ENCODE measurements at regions not wholly inside any gene's neighbourhood (a gene's known extent, or its start where the extent isn't known, plus 50 kb on each side); places are given as distances from the start of the nearest gene placed in this dataset.

GRCh38 chr1:221878134-221878533 is 136.2 kb upstream of the DUSP10 start:
- Histone ChIP-seq H3K9ac (ENCODE audit: low read length) (no peak overlapping the region), H2AFZ (ENCODE audit: low read depth, low read length) (no peak overlapping the region), H3K27me3 (ENCODE audit: insufficient read depth, low read length) (no peaks in the 10 kb centered on the region), H3K9me3 (ENCODE audit: insufficient read depth, low read depth, low read length) (no peaks in the 10 kb centered on the region), H4K20me1 (ENCODE audit: insufficient read depth, low read length) (no peaks in the 10 kb centered on the region), H3K4me3 (ENCODE audit: insufficient read depth, low read depth, low read length) (no peak overlapping the region), H3K79me2 (ENCODE audit: insufficient read depth, low read length) (no peaks in the 10 kb centered on the region), H3K4me2 (ENCODE audit: low read length) (no peak overlapping the region), H3K4me1 (ENCODE audit: insufficient read depth, low read length) (peaks cover 13% of the 10 kb centered on the region), H3K27ac (ENCODE audit: low read depth, low read length) (no peak overlapping the region), H3K36me3 (ENCODE audit: insufficient read depth, low read length) (no peaks in the 10 kb centered on the region)
- Mint-ChIP-seq H3K4me1 (ENCODE audit: low read depth, unreplicated experiment) (peaks cover 30% of the 10 kb centered on the region), H3K27ac (ENCODE audit: unreplicated experiment) (no peak overlapping the region), H3K27me3 (ENCODE audit: low read depth, unreplicated experiment) (no peaks in the 10 kb centered on the region), H3K36me3 (ENCODE audit: low read depth, unreplicated experiment) (no peaks in the 10 kb centered on the region), H3K9me3 (ENCODE audit: unreplicated experiment) (no peaks in the 10 kb centered on the region), H3K4me3 (ENCODE audit: unreplicated experiment) (no peak overlapping the region)
- TF ChIP-seq CTCF (IDR thresholded peaks at IDR 0.05; ENCODE audit: insufficient read depth, low read depth, low read length) (no peak), EZH2 (IDR thresholded peaks at IDR 0.05; ENCODE audit: insufficient read depth, low read length) (no peak)
- DNase-seq (ENCODE audit: low read depth) (peak; percentile 12), FAIRE-seq (no peak)

DNA sequence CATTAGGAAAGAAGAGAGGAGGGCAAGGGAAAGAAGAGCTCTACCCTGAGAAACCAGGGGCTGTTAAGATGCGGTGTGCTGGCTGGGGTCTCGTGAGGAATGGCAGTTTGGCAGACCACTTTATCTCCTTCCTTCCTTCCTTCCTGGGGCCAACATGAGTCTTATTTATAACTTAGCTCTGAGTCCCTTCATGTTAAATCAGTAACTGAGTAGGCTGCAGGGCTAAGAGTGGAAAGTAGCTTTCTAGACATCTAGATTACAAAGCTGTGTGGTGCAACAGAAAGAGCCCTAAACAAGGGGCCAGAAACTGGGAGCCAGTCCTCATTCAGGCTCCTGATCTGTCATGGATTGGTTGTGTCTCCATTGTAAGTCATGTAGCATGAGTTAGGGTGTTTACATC is 135.4 kb upstream of the DUSP10 start:
- no peak overlapping the region for H3K4me2 ChIP-seq (ENCODE audit: low read length)
- TF ChIP-seq EZH2 (IDR thresholded peaks at IDR 0.05; ENCODE audit: insufficient read depth, low read length) (no peak), CTCF (IDR thresholded peaks at IDR 0.05; ENCODE audit: insufficient read depth, low read depth, low read length) (no peak)
- H4K20me1 ChIP-seq (ENCODE audit: insufficient read depth, low read length), result no peaks in the 10 kb centered on the region
- no peak overlapping the region for H3K27ac ChIP-seq (ENCODE audit: low read depth, low read length)
- no peaks in the 10 kb centered on the region for H3K9me3 ChIP-seq (ENCODE audit: insufficient read depth, low read depth, low read length)
- no peak overlapping the region for H3K4me3 Mint-ChIP-seq (ENCODE audit: unreplicated experiment)
- no peak overlapping the region for H2AFZ ChIP-seq (ENCODE audit: low read depth, low read length)
- no peak overlapping the region for H3K4me3 ChIP-seq (ENCODE audit: insufficient read depth, low read depth, low read length)
- H3K27me3 Mint-ChIP-seq (ENCODE audit: low read depth, unreplicated experiment), result no peaks in the 10 kb centered on the region
- no peak overlapping the region for H3K27ac Mint-ChIP-seq (ENCODE audit: unreplicated experiment)
- H3K36me3 ChIP-seq (ENCODE audit: insufficient read depth, low read length), result no peaks in the 10 kb centered on the region
- H3K4me1 Mint-ChIP-seq (ENCODE audit: low read depth, unreplicated experiment), result peaks cover 30% of the 10 kb centered on the region
- no peaks in the 10 kb centered on the region for H3K27me3 ChIP-seq (ENCODE audit: insufficient read depth, low read length)
- peaks cover 13% of the 10 kb centered on the region for H3K4me1 ChIP-seq (ENCODE audit: insufficient read depth, low read length)
- FAIRE-seq, result no peak
- no peak overlapping the region for H3K9ac ChIP-seq (ENCODE audit: low read length)
- H3K36me3 Mint-ChIP-seq (ENCODE audit: low read depth, unreplicated experiment), result no peaks in the 10 kb centered on the region
- no peak for DNase-seq (ENCODE audit: low read depth)
- H3K79me2 ChIP-seq (ENCODE audit: insufficient read depth, low read length), result no peaks in the 10 kb centered on the region
- H3K9me3 Mint-ChIP-seq (ENCODE audit: unreplicated experiment), result no peaks in the 10 kb centered on the region

- TF ChIP-seq EZH2 (IDR thresholded peaks at IDR 0.05; ENCODE audit: insufficient read depth, low read length) (no peak), CTCF (IDR thresholded peaks at IDR 0.05; ENCODE audit: insufficient read depth, low read depth, low read length) (no peak)
- H3K36me3 ChIP-seq (ENCODE audit: insufficient read depth, low read length), result no peaks in the 10 kb centered on the region
- Mint-ChIP-seq H3K4me1 (ENCODE audit: low read depth, unreplicated experiment) (peaks cover 30% of the 10 kb centered on the region), H3K27ac (ENCODE audit: unreplicated experiment) (no peak overlapping the region), H3K27me3 (ENCODE audit: low read depth, unreplicated experiment) (no peaks in the 10 kb centered on the region), H3K9me3 (ENCODE audit: unreplicated experiment) (no peaks in the 10 kb centered on the region), H3K36me3 (ENCODE audit: low read depth, unreplicated experiment) (no peaks in the 10 kb centered on the region), H3K4me3 (ENCODE audit: unreplicated experiment) (no peak overlapping the region)
- H3K79me2 ChIP-seq (ENCODE audit: insufficient read depth, low read length), result no peaks in the 10 kb centered on the region
- no peak overlapping the region for H2AFZ ChIP-seq (ENCODE audit: low read depth, low read length)
- H3K4me2 ChIP-seq (ENCODE audit: low read length), result peak overlapping the region; percentile 49
- FAIRE-seq (no peak), DNase-seq (ENCODE audit: low read depth) (no peak)
- peak overlapping the region; percentile 66 for H3K27ac ChIP-seq (ENCODE audit: low read depth, low read length)
- peaks cover 13% of the 10 kb centered on the region for H3K4me1 ChIP-seq (ENCODE audit: insufficient read depth, low read length)
- no peaks in the 10 kb centered on the region for H3K9me3 ChIP-seq (ENCODE audit: insufficient read depth, low read depth, low read length)
- no peak overlapping the region for H3K9ac ChIP-seq (ENCODE audit: low read length)
- H3K27me3 ChIP-seq (ENCODE audit: insufficient read depth, low read length), result no peaks in the 10 kb centered on the region
- H3K4me3 ChIP-seq (ENCODE audit: insufficient read depth, low read depth, low read length), result no peak overlapping the region
- no peaks in the 10 kb centered on the region for H4K20me1 ChIP-seq (ENCODE audit: insufficient read depth, low read length)
Observed at GRCh38 chr1:221875004-221875330, 133.1 kb upstream of the DUSP10 start.
